ENCODE measurements at regions not wholly inside any gene's neighbourhood (a gene's known extent, or its start where the extent isn't known, plus 50 kb on each side); places are given as distances from the start of the nearest gene placed in this dataset.

DNA sequence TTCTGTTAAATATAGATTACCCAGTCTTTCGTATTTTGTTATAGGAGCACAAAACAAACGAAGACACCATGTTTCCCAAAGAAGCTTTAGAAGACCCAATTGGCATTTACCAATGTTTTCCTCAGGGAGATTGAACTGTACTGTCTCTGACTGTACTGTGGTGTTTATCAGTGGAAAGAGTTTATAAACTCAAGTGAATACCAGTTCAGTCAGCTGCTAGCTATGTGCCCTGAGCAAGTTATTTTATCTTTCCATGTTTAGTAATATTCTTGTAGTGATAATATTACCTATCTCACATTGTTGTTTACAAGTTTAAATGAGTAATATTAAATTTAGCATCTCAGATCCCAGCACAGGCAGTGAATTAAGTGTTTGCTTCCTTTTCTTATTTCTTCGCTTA lies 773.2 kb downstream of the KCNA4 start:
- FAIRE-seq (no peak), DNase-seq (no peak)
- Histone ChIP-seq H3K4me1 (ENCODE audit: control insufficient read depth in 2 of 3, insufficient read depth in 2 of 3, low read depth in 1 of 3, low read length in 3 of 3) (no peaks in the 10 kb centered on the region), H3K9me3 (ENCODE audit: control insufficient read depth in 2 of 3, insufficient read depth in 1 of 3, low read length in 3 of 3) (no peaks in the 10 kb centered on the region), H3K27ac (ENCODE audit: low read depth in 2 of 2, low read length in 2 of 2) (no peak overlapping the region), H3K4me3 (ENCODE audit: low read length in 3 of 3) (no peak overlapping the region), H3K36me3 (ENCODE audit: control insufficient read depth in 2 of 3, insufficient read depth in 3 of 3, low read length in 3 of 3) (no peaks in the 10 kb centered on the region), H3K27me3 (ENCODE audit: control insufficient read depth, insufficient read depth, low read length) (no peaks in the 10 kb centered on the region), H3K9ac (ENCODE audit: low read length in 3 of 3) (no peak overlapping the region)
- intact Hi-C loops (cut with DNase I), result no loop called here
- TF ChIP-seq, protein P1, sequence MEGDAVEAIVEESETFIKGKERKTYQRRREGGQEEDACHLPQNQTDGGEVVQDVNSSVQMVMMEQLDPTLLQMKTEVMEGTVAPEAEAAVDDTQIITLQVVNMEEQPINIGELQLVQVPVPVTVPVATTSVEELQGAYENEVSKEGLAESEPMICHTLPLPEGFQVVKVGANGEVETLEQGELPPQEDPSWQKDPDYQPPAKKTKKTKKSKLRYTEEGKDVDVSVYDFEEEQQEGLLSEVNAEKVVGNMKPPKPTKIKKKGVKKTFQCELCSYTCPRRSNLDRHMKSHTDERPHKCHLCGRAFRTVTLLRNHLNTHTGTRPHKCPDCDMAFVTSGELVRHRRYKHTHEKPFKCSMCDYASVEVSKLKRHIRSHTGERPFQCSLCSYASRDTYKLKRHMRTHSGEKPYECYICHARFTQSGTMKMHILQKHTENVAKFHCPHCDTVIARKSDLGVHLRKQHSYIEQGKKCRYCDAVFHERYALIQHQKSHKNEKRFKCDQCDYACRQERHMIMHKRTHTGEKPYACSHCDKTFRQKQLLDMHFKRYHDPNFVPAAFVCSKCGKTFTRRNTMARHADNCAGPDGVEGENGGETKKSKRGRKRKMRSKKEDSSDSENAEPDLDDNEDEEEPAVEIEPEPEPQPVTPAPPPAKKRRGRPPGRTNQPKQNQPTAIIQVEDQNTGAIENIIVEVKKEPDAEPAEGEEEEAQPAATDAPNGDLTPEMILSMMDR (IDR thresholded peaks at IDR 0.05; ENCODE audit: borderline replicate concordance, extremely low read depth, insufficient read depth), result no peak

DNA sequence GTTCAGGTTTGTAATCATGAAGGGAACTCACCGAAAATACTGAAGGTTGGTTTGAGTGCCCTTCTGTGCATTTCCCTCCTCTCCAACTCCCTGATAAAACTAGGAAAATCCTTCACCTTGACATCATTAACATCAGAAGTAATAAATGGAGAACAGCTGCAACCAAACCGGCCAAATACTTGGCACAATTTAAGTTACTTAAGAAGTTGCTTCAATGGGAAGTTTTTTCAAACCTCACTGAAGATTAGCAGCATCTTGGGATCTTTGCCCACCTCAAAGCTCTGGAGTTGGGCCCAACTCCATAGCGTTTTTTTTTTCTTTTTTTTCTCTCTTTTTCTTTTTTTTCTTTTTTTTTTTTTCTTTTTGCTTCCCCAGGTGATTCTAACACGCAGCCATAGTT lies 784.8 kb downstream of the KCNA4 start:
- no peaks in the 10 kb centered on the region for H3K9me3 ChIP-seq (ENCODE audit: control insufficient read depth in 2 of 3, insufficient read depth in 1 of 3, low read length in 3 of 3)
- H3K27ac ChIP-seq (ENCODE audit: low read depth in 2 of 2, low read length in 2 of 2), result no peak overlapping the region
- FAIRE-seq (no peak), DNase-seq (no peak)
- H3K27me3 ChIP-seq (ENCODE audit: control insufficient read depth, insufficient read depth, low read length), result no peaks in the 10 kb centered on the region
- no peak overlapping the region for H3K4me3 ChIP-seq (ENCODE audit: low read length in 3 of 3)
- intact Hi-C loops (cut with DNase I), result no loop called here
- H3K4me1 ChIP-seq (ENCODE audit: control insufficient read depth in 2 of 3, insufficient read depth in 2 of 3, low read depth in 1 of 3, low read length in 3 of 3), result no peaks in the 10 kb centered on the region
- H3K9ac ChIP-seq (ENCODE audit: low read length in 3 of 3), result no peak overlapping the region
- TF ChIP-seq, protein P1 (IDR thresholded peaks at IDR 0.05; ENCODE audit: borderline replicate concordance, extremely low read depth, insufficient read depth), result no peak
- no peaks in the 10 kb centered on the region for H3K36me3 ChIP-seq (ENCODE audit: control insufficient read depth in 2 of 3, insufficient read depth in 3 of 3, low read length in 3 of 3)

DNA sequence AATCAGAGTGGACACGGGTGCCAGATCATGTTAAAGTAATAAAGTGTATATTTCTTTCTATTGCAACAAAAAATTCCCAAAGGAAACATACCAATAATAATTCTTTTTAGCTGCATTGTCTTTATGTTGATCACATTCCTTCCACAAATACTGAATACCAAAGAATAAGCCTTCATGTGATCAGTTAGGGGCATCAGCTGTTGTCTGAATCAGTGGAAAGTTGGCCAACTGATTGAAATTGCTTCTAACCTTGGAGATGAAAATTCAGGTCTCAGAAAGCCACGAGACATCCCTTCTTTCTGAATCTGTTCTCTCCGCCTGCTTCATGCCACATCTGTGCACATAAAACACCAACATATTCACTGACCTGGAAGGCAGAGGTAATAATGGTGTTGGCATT lies 785.2 kb downstream of the KCNA4 start:
- intact Hi-C loops (cut with DNase I), result no loop called here
- Histone ChIP-seq H3K36me3 (ENCODE audit: control insufficient read depth in 2 of 3, insufficient read depth in 3 of 3, low read length in 3 of 3) (no peaks in the 10 kb centered on the region), H3K9me3 (ENCODE audit: control insufficient read depth in 2 of 3, insufficient read depth in 1 of 3, low read length in 3 of 3) (no peaks in the 10 kb centered on the region), H3K4me3 (ENCODE audit: low read length in 3 of 3) (no peak overlapping the region), H3K4me1 (ENCODE audit: control insufficient read depth in 2 of 3, insufficient read depth in 2 of 3, low read depth in 1 of 3, low read length in 3 of 3) (no peaks in the 10 kb centered on the region), H3K27me3 (ENCODE audit: control insufficient read depth, insufficient read depth, low read length) (no peaks in the 10 kb centered on the region), H3K9ac (ENCODE audit: low read length in 3 of 3) (no peak overlapping the region), H3K27ac (ENCODE audit: low read depth in 2 of 2, low read length in 2 of 2) (no peak overlapping the region)
- no peak for FAIRE-seq
- TF ChIP-seq, protein P1 (IDR thresholded peaks at IDR 0.05; ENCODE audit: borderline replicate concordance, extremely low read depth, insufficient read depth), result no peak
- DNase-seq, result no peak

DNA sequence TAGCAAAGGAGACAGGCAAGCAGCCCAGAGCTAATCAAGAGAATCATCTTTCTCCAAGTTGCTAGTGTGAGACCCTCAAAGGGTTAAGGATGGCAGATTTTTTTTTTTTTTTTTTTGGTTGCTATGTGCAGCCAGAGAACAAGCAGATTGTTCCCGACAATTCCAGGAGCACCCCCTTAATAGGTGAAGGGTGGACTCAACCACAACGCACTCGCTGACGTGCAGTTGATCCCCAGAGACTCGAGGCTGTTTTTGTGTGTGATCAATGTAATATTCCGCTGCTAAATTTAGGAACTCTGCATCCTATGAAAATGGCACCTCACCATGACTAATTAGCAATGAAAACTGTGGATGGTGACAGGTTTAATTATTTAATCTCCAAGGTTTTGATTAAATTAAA lies 789.0 kb downstream of the KCNA4 start:
- Histone ChIP-seq H3K9ac (ENCODE audit: low read length in 3 of 3) (no peak overlapping the region), H3K4me1 (ENCODE audit: control insufficient read depth in 2 of 3, insufficient read depth in 2 of 3, low read depth in 1 of 3, low read length in 3 of 3) (no peaks in the 10 kb centered on the region), H3K27me3 (ENCODE audit: control insufficient read depth, insufficient read depth, low read length) (no peaks in the 10 kb centered on the region), H3K36me3 (ENCODE audit: control insufficient read depth in 2 of 3, insufficient read depth in 3 of 3, low read length in 3 of 3) (no peaks in the 10 kb centered on the region), H3K4me3 (ENCODE audit: low read length in 3 of 3) (no peak overlapping the region), H3K9me3 (ENCODE audit: control insufficient read depth in 2 of 3, insufficient read depth in 1 of 3, low read length in 3 of 3) (no peaks in the 10 kb centered on the region), H3K27ac (ENCODE audit: low read depth in 2 of 2, low read length in 2 of 2) (no peak overlapping the region)
- no peak for FAIRE-seq
- no peak for DNase-seq
- intact Hi-C loops (cut with DNase I), result no loop called here
- TF ChIP-seq, protein P1 (IDR thresholded peaks at IDR 0.05; ENCODE audit: borderline replicate concordance, extremely low read depth, insufficient read depth), result no peak

All from kidney (tissue), 13 donors.